ENCODE measurements at regions not wholly inside any gene's neighbourhood (a gene's known extent, or its start where the extent isn't known, plus 50 kb on each side); places are given as distances from the start of the nearest gene placed in this dataset.
A peak's percentile ranks its signal among the peaks of the same experiment; 100 is the strongest.

DNA sequence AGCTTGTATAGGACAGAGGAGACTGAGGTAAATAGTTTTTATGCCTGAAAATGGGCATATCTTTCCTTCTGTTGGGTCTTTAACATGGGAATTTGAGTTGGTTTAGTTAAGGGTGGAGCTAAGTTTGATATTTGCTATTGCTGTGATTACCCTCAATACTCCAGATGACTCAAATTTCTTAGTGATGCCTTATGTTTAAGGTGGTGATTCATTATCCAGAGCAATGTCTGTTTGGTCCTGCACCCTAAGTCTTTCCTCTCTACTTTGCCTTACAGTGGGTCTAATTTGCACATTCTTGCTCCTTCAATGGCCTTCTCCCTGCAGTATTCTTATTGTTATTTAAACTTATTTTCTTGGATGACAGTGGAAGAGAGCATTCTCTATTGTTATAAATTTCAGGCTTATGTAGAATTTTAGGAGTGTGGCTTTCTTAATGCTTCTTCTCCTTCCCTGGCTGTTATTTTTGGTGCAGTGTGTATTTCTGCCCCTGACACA is 312.9 kb upstream of the RPS23 start (continued):
- TF ChIP-seq CHD7 (IDR thresholded peaks at IDR 0.05; ENCODE audit: insufficient replicate concordance, low read length) = peak; percentile 87
- peak; percentile 38; the same call in 1 of the 2 replicates for TF ChIP-seq JUND (IDR thresholded peaks at IDR 0.05; ENCODE audit: low read length)
- no peak for TF ChIP-seq SIX5 (IDR thresholded peaks at IDR 0.05; ENCODE audit: low read depth, low read length)
- TF ChIP-seq POU5F1 (IDR thresholded peaks at IDR 0.05; ENCODE audit: low read depth, low read length) = 0 out of 2 replicates have a peak, but pooled peaks have one; percentile 16

Data from H1 (cell line).